SU-DHL-6 (cell line): ENCODE measurements at regions not wholly inside any gene's neighbourhood (a gene's known extent, or its start where the extent isn't known, plus 50 kb on each side); places are given as distances from the start of the nearest gene placed in this dataset.

ENCODE experiments used
- H2AFZ ChIP-seq: fragments of 200-600 bp; sonication (generic); 2 replicates; pipeline ENCODE4 v1.6.1; 2014; ENCODE audit warnings: low read depth, mild to moderate bottlenecking, moderate library complexity, mixed read lengths, antibody characterized with exemption, low read length; ENCODE audit not compliant: severe bottlenecking
- H3F3A ChIP-seq: fragments of 200-600 bp; shearing (Covaris generic); 2 replicates; pipeline ENCODE4 v1.6.0; 2016; ENCODE audit warnings: antibody characterized with exemption, mild to moderate bottlenecking; ENCODE audit not compliant: insufficient read depth
- H3K27ac ChIP-seq: fragments of 200-600 bp; sonication (generic); 2 replicates; pipeline ENCODE4 v1.5.1; 2016; ENCODE audit warnings: low read depth, mild to moderate bottlenecking, low read length, moderate library complexity, mixed read lengths
- H3K27me3 ChIP-seq: fragments of 200-600 bp; sonication (generic), shearing (Covaris generic); 2 replicates; pipeline ENCODE4 v1.6.0; 2014; ENCODE audit warnings: mild to moderate bottlenecking, low read length
- H3K36me3 ChIP-seq: fragments of 200-600 bp; sonication (generic); 2 replicates; pipeline ENCODE4 v1.6.1; 2014; ENCODE audit warnings: mild to moderate bottlenecking, low read length, mixed read lengths
- H3K4me2 ChIP-seq: fragments of 300-600, 200-600 bp; shearing (Covaris generic), sonication (generic); 2 replicates; pipeline ENCODE4 v1.6.0; 2014; ENCODE audit warnings: low read length, low read depth, mild to moderate bottlenecking; ENCODE audit not compliant: poor library complexity, severe bottlenecking
- H3K4me3 ChIP-seq: fragments of 200-600 bp; sonication (generic); 2 replicates; pipeline ENCODE4 v1.5.1; 2014; ENCODE audit warnings: antibody characterized with exemption, low read length, mild to moderate bottlenecking, mixed read lengths; ENCODE audit not compliant: insufficient read depth, poor library complexity, severe bottlenecking
- H3K79me2 ChIP-seq: fragments of 200-600 bp; sonication (generic); 2 replicates; pipeline ENCODE4 v1.6.1; 2014; ENCODE audit warnings: mild to moderate bottlenecking, low read length, moderate library complexity; ENCODE audit not compliant: insufficient read depth
- H3K9ac ChIP-seq: fragments of 200-600 bp; sonication (generic); 2 replicates; pipeline ENCODE4 v1.7.0; 2014; ENCODE audit warnings: mild to moderate bottlenecking, low read length
- H3K9me2 ChIP-seq: fragments of 200-600 bp; sonication (generic); replicated peaks from 2 replicates; pipeline ENCODE4 v1.6.1; 2014; ENCODE audit warnings: low read length; ENCODE audit not compliant: insufficient read depth
- H3K9me3 ChIP-seq: fragments of 200-600 bp; sonication (generic); 2 replicates; pipeline ENCODE4 v1.6.1; 2014; ENCODE audit warnings: low read length, mixed read lengths; ENCODE audit not compliant: insufficient read depth
- H4K20me1 ChIP-seq: fragments of 200-600 bp; sonication (generic); 2 replicates; pipeline ENCODE4 v1.6.1; 2014; ENCODE audit warnings: low read depth, mild to moderate bottlenecking, antibody characterized with exemption, low read length, moderate library complexity, mixed read lengths
- EZH2phosphoT487 ChIP-seq: fragments of 200-600 bp; sonication (generic), shearing (Covaris generic); conservative IDR thresholded peaks from 2 replicates; pipeline ENCODE4 v1.6.1; 2018; ENCODE audit warnings: mild to moderate bottlenecking, antibody characterized with exemption, low read length, moderate library complexity, mixed read lengths
- TF ChIP-seq, protein P1 (sequence below): fragments of 200-600 bp; sonication (generic); IDR thresholded peaks from one replicate; pipeline ENCODE4 v1.5.1; 2017; ENCODE audit warnings: antibody characterized with exemption, mild to moderate bottlenecking, low read length, moderate library complexity; ENCODE audit not compliant: insufficient read depth, poor library complexity, severe bottlenecking

DNA sequence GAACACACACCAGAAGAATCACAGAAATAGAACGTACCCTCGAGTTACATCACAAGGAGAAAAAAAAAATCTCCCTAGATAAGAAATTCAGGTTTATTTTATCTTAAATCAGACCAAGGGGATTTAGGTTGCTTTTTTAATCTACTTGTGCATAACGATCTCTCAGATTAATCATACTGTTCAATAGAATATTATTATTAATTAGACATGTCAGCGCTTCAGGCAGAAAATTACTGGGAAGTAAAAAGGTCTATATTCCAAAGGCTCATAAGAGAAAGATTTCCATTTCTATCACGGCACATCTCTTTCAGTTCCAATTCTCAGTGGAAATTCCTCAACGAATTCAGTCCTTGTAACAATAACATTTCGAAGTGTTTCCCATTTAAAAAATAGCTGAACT, 77.7 kb upstream of the PSMD7 start:
- Histone ChIP-seq H3K27me3 (no peaks in the 10 kb centered on the region), H3K4me2 (no peak overlapping the region), H3K27ac (no peak overlapping the region), H3K4me3 (no peak overlapping the region), H2AFZ (no peak overlapping the region), H4K20me1 (no peaks in the 10 kb centered on the region), H3K9me3 (no peaks in the 10 kb centered on the region), H3K9ac (no peak overlapping the region), H3K9me2 (no peaks in the 10 kb centered on the region), H3K79me2 (no peaks in the 10 kb centered on the region), H3K36me3 (no peaks in the 10 kb centered on the region), H3F3A (no peaks in the 10 kb centered on the region)
- TF ChIP-seq EZH2phosphoT487: no peak
- TF ChIP-seq, protein P1, sequence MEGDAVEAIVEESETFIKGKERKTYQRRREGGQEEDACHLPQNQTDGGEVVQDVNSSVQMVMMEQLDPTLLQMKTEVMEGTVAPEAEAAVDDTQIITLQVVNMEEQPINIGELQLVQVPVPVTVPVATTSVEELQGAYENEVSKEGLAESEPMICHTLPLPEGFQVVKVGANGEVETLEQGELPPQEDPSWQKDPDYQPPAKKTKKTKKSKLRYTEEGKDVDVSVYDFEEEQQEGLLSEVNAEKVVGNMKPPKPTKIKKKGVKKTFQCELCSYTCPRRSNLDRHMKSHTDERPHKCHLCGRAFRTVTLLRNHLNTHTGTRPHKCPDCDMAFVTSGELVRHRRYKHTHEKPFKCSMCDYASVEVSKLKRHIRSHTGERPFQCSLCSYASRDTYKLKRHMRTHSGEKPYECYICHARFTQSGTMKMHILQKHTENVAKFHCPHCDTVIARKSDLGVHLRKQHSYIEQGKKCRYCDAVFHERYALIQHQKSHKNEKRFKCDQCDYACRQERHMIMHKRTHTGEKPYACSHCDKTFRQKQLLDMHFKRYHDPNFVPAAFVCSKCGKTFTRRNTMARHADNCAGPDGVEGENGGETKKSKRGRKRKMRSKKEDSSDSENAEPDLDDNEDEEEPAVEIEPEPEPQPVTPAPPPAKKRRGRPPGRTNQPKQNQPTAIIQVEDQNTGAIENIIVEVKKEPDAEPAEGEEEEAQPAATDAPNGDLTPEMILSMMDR: no peak

DNA sequence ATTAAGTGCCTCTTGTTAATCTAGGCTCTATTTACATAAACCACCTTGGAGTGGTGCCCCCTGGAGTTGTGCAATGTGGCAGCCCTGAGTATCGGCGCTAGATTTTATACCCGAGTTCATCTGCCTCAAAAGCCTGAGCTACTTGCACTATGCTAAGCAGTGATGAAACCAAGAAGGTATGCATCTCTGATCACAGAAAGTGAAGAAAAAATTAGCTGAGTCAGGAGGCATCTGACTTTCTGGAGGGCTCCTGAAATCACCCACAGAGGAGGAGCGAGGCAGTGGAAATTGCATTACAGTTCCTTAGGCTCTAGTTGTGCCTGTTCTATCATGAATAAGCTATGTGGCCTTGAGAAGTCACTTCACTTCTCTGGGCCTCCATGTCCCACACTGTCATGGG, 80.3 kb upstream of the PSMD7 start:
- Histone ChIP-seq H3K79me2 (no peaks in the 10 kb centered on the region), H3K9me2 (no peaks in the 10 kb centered on the region), H3K36me3 (no peaks in the 10 kb centered on the region), H3F3A (no peaks in the 10 kb centered on the region), H3K9ac (no peak overlapping the region), H3K4me3 (no peak overlapping the region), H4K20me1 (no peaks in the 10 kb centered on the region), H3K4me2 (no peak overlapping the region), H3K9me3 (no peaks in the 10 kb centered on the region), H3K27me3 (no peaks in the 10 kb centered on the region), H3K27ac (no peak overlapping the region), H2AFZ (no peak overlapping the region)
- TF ChIP-seq, protein P1: no peak
- no peak for TF ChIP-seq EZH2phosphoT487

DNA sequence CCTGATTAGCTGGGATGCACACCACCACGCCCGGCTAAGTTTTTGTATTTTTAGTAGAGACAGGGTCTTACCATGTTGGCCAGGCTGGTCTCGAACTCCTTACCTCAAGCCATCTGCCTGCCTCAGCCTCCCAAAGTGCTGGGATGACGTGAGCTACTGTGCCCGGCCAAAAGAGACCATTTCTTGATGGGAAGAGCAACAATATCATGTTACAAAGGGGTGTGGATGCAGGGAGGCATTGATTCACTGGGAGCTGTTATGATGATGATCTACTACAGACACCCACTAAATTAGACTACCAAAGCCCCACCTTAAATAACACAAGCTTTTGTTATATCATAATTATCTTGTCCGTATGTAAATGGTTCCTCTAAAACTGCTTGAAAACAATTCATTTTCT, 81.4 kb upstream of the PSMD7 start:
- TF ChIP-seq, protein P1: no peak
- TF ChIP-seq EZH2phosphoT487: no peak
- no peaks in the 10 kb centered on the region for H3K9me2 ChIP-seq
- no peak overlapping the region for H3K9ac ChIP-seq
- no peaks in the 10 kb centered on the region for H3K9me3 ChIP-seq
- H4K20me1 ChIP-seq: no peaks in the 10 kb centered on the region
- no peaks in the 10 kb centered on the region for H3K36me3 ChIP-seq
- no peaks in the 10 kb centered on the region for H3K27me3 ChIP-seq
- H2AFZ ChIP-seq: no peak overlapping the region
- no peak overlapping the region for H3K4me3 ChIP-seq
- H3K27ac ChIP-seq: no peak overlapping the region
- H3K4me2 ChIP-seq: no peak overlapping the region
- no peaks in the 10 kb centered on the region for H3F3A ChIP-seq
- H3K79me2 ChIP-seq: no peaks in the 10 kb centered on the region

DNA sequence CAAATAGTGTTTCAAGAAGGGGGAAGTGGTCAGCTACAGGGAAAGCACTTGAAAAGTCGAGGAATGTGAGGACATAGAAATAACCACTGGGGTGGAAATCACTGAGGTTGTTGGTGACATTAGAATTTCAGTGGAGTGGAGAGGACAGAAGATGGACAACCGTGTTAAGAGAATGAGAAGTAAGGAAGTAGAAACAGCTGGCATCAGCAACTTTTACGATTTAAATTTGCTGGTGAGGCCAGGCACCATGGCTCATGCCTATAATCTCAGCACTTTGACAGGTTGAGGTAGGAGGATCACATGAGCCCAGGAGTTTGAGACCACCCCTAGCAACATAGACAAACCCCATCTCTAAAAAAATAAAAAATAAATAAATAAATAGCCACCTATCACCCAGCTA, 83.2 kb upstream of the PSMD7 start:
- Histone ChIP-seq H3K27ac (no peak overlapping the region), H3F3A (no peaks in the 10 kb centered on the region), H2AFZ (no peak overlapping the region), H3K36me3 (no peaks in the 10 kb centered on the region), H3K27me3 (no peaks in the 10 kb centered on the region), H3K9ac (no peak overlapping the region), H3K4me2 (no peak overlapping the region), H3K79me2 (no peaks in the 10 kb centered on the region), H3K9me2 (no peaks in the 10 kb centered on the region), H3K4me3 (no peak overlapping the region), H4K20me1 (no peaks in the 10 kb centered on the region), H3K9me3 (no peaks in the 10 kb centered on the region)
- TF ChIP-seq, protein P1: no peak
- TF ChIP-seq EZH2phosphoT487: no peak
